K562 (cell line): ENCODE measurements at regions not wholly inside any gene's neighbourhood (a gene's known extent, or its start where the extent isn't known, plus 50 kb on each side); places are given as distances from the start of the nearest gene placed in this dataset.

Source experiments
- ATAC-seq: fragments of 200-7000 bp; cut with Tn5 transposase; 3 replicates; pipeline ENCODE4 v1.9.1; 2020; ENCODE audit warnings: moderate library complexity
- BruUV-seq: library from RNA; stranded (reverse); fragments of 400-500 nt; replicated peaks from 2 replicates; lab custom pipeline; 2021; lab: Mats Ljungman, UMichigan
- CTCF ChIA-PET: fragments of 300-600 bp; formaldehyde crosslinking; extraction: SDS; loops from one replicate; lab custom pipeline; 2021; ENCODE audit warnings: low intra/inter-chr PET ratio; lab: Yijun Ruan, JAX
- POLR2A ChIA-PET: fragments of 300-600, 350-650 bp; sonication (Branson Sonifier 250); formaldehyde crosslinking; extraction: SDS; loops from one replicate; lab custom pipeline; 2021; ENCODE audit warnings: antibody characterized with exemption, inconsistent platforms; lab: Yijun Ruan, JAX
- DNase-seq, 4 experiments: peaks; one replicate each; pipeline versions ENCODE4 v3.0.0 to v3.0.0-alpha.2; 2011 to 2018; ENCODE audit warnings: low spot score in 3 of 4, mixed read lengths in 3 of 4; ENCODE audit errors: extremely low read depth in 1 of 4
- FAIRE-seq: peaks from 2 replicates; lab custom pipeline; 2011; peaks lifted over from hg19 to GRCh38; lab: Jason Lieb, UNC
- H2AFZ ChIP-seq: 2 replicates; pipeline ENCODE4 v1.6.0; 2011; ENCODE audit warnings: low read depth, low read length, control low read depth, inconsistent platforms
- H3K27ac ChIP-seq: fragments of 200-600 bp; 3 replicates; pipeline ENCODE4 v1.8.0; 2011; ENCODE audit warnings: low read depth, mild to moderate bottlenecking, control low read depth, inconsistent platforms, low read length, moderate library complexity, mixed read lengths; ENCODE audit errors: extremely low read depth
- H3K27me3 ChIP-seq, 2 experiments: fragments of 300-600 bp in 1 of 2; 2 replicates in 1 of 2; 3 replicates in 1 of 2; pipeline versions ENCODE4 v1.6.0 to v1.8.0; 2011; ENCODE audit warnings: inconsistent platforms in 2 of 2, low read length in 2 of 2, mild to moderate bottlenecking in 1 of 2, mixed read lengths in 1 of 2, moderate library complexity in 1 of 2; ENCODE audit not compliant: control insufficient read depth in 2 of 2, insufficient read depth in 2 of 2
- H3K36me3 ChIP-seq: fragments of 300-600 bp; 3 replicates; pipeline ENCODE4 v1.8.0; 2011; ENCODE audit warnings: mild to moderate bottlenecking, low read length, inconsistent platforms; ENCODE audit not compliant: control insufficient read depth, insufficient read depth
- H3K4me1 ChIP-seq, 2 experiments: fragments of 200-600 bp in 1 of 2; replicated peaks in 1 of 2; 2 replicates in 1 of 2; 3 replicates in 1 of 2; pipeline versions ENCODE4 v1.5.1 to v1.8.0; 2011; ENCODE audit warnings: inconsistent platforms in 2 of 2, low read length in 2 of 2, mild to moderate bottlenecking in 1 of 2, mixed read lengths in 1 of 2, moderate library complexity in 1 of 2; ENCODE audit not compliant: control insufficient read depth in 2 of 2, insufficient read depth in 2 of 2
- H3K4me2 ChIP-seq: 2 replicates; pipeline ENCODE4 v1.6.1; 2011; ENCODE audit warnings: low read length, control low read depth, inconsistent platforms, mixed read lengths; ENCODE audit not compliant: insufficient read depth
- H3K4me3 ChIP-seq: fragments of 200-600 bp; sonication (generic), shearing (Covaris generic); 2 replicates; pipeline ENCODE4 v1.5.1; 2016; ENCODE audit warnings: control low read depth, inconsistent platforms
- H3K79me2 ChIP-seq: fragments of 200-600 bp; 3 replicates; pipeline ENCODE4 v1.8.0; 2011; ENCODE audit warnings: low read length, inconsistent platforms; ENCODE audit not compliant: control insufficient read depth, insufficient read depth
- H3K9ac ChIP-seq, 2 experiments: 2 replicates each; pipeline versions ENCODE4 v1.6.0 to v1.6.1; 2011; ENCODE audit warnings: low read depth in 2 of 2, low read length in 2 of 2, control low read depth in 1 of 2, inconsistent platforms in 1 of 2, mild to moderate bottlenecking in 1 of 2, mixed read lengths in 1 of 2; ENCODE audit not compliant: insufficient read depth in 1 of 2
- H3K9me1 ChIP-seq: one replicate; pipeline ENCODE4 v1.6.0; 2011; ENCODE audit warnings: inconsistent platforms, mild to moderate bottlenecking, low read length, moderate library complexity; ENCODE audit not compliant: control insufficient read depth, insufficient read depth
- H3K9me3 ChIP-seq: replicated peaks from 2 replicates; pipeline ENCODE4 v1.5.1; 2011; ENCODE audit warnings: low read depth, low read length, inconsistent platforms; ENCODE audit not compliant: control insufficient read depth, insufficient read depth
- H4K20me1 ChIP-seq: replicated peaks from 2 replicates; pipeline ENCODE4 v1.6.1; 2011; ENCODE audit warnings: low read length, inconsistent platforms, mixed read lengths; ENCODE audit not compliant: control insufficient read depth, insufficient read depth
- ATF7 ChIP-seq: fragments of 450-650 bp; IDR thresholded peaks from 2 replicates; pipeline ENCODE4 v1.7.1; 2014; ENCODE audit warnings: mild to moderate bottlenecking, moderate library complexity
- DIDO1 ChIP-seq: fragments of 450-650 bp; IDR thresholded peaks from 2 replicates; pipeline ENCODE4 v1.6.1; 2016; ENCODE audit warnings: low read depth, missing biosample characterization, missing genetic modification characterization
- GATAD2B ChIP-seq: fragments of 450-650 bp; IDR thresholded peaks from 2 replicates; pipeline ENCODE4 v1.6.1; 2017; ENCODE audit warnings: mild to moderate bottlenecking, borderline replicate concordance
- HMG20B ChIP-seq: fragments of 250-450 bp; sonication (Bioruptor Pico); IDR thresholded peaks from 2 replicates; pipeline ENCODE4 v1.5.0; 2021; ENCODE audit warnings: mild to moderate bottlenecking
- MCM5 ChIP-seq: fragments of 450-650 bp; IDR thresholded peaks from 2 replicates; pipeline ENCODE4 v1.6.1; 2016; ENCODE audit warnings: low read depth
- NBN ChIP-seq: fragments of 450-650 bp; IDR thresholded peaks from 2 replicates; pipeline ENCODE4 v1.6.1; 2016; ENCODE audit warnings: low read depth, mild to moderate bottlenecking
- NCOA4 ChIP-seq: fragments of 450-650 bp; IDR thresholded peaks from 2 replicates; pipeline ENCODE4 v1.6.1; 2018; ENCODE audit warnings: mild to moderate bottlenecking; ENCODE audit not compliant: partially characterized antibody
- NFATC3 ChIP-seq: fragments of 450-650 bp; IDR thresholded peaks from 2 replicates; pipeline ENCODE4 v1.6.1; 2017; ENCODE audit warnings: mild to moderate bottlenecking
- SOX6 ChIP-seq: fragments of 450-650 bp; IDR thresholded peaks from 2 replicates; pipeline ENCODE4 v1.6.1; 2014; ENCODE audit warnings: mild to moderate bottlenecking
- ZNF239 ChIP-seq: fragments of 250-450 bp; sonication (Bioruptor Pico); IDR thresholded peaks from 2 replicates; pipeline ENCODE4 v1.4.0; 2020; ENCODE audit warnings: mild to moderate bottlenecking
- ZNF282 ChIP-seq: sonication (generic); formaldehyde crosslinking; IDR thresholded peaks from 2 replicates; pipeline ENCODE4 v1.8.1; 2023; ENCODE audit warnings: missing genetic modification reagents
- WGBS: fragments of 100-300 bp; shearing (Covaris generic); methylation state at CpG from one replicate; pipeline ENCODE4 v1.1.6; 2016; ENCODE audit warnings: low coverage, mixed read lengths; ENCODE audit not compliant: insufficient coverage; ENCODE audit errors: missing lambda C conversion rate; 5-methylcytosine and 5-hydroxymethylcytosine counted together
- in situ Hi-C: fragments of 300-500 bp; cut with MboI; formaldehyde crosslinking; loops from 4 replicates; pipeline ENCODE4 v1.15.0; 2018; ENCODE audit warnings: inconsistent platforms, mixed read lengths
- intact Hi-C: fragments of 100-400 bp; cut with micrococcal nuclease; formaldehyde crosslinking; loops from 2 replicates; pipeline ENCODE4 v1.14.2; 2022
- TF ChIP-seq, protein P1 (sequence below): fragments of 450-650 bp; IDR thresholded peaks from 2 replicates; pipeline ENCODE4 v1.6.1; 2016; ENCODE audit warnings: low read depth
- TF ChIP-seq, protein P2 (sequence below): sonication (generic); formaldehyde crosslinking; IDR thresholded peaks from 2 replicates; pipeline ENCODE4 v1.8.1; 2022; ENCODE audit warnings: missing genetic modification reagents
- TF ChIP-seq, protein P3 (sequence below): fragments of 250-450 bp; sonication (Bioruptor Pico); IDR thresholded peaks from 2 replicates; pipeline ENCODE4 v1.8.0; 2022; ENCODE audit warnings: inconsistent platforms

DNA sequence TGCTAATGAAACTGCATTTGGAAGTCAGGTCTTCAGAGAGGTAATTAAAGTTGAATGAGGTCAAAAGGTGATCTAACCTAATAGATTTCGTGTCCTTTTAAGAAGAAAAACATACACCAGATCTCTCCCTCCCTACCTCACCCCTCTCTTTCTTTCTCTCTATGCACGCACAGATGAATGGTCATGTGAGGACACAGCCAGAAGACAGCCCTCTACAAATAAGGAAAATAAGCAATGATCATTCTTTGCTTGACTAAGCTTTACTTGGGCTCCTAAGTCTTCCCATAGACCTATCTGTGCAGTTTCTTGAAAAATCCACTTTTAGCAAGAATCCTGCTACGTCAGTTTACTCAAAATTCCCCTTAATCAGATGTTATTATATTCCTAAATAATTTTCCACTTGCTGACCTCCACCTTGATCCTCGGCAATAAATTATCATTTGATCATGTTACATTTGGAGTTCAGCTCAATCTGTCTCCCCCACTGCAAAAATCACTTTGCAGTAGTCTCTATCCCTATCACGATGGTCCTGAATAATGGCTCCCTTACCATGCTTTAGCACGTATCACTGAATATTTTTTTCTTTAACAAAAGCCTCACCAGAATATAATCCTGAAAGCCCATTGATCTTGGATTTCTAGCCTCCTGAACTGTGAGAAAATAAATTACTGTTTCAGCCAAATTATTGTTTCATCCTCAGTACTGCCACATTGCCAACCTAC lies 527.3 kb downstream of the GABRG1 start:
- no peaks in the 10 kb centered on the region for H3K9me1 ChIP-seq
- ATAC-seq (no peak), DNase-seq (no peak), FAIRE-seq (no peak)
- no peak overlapping the region for H3K4me3 ChIP-seq
- POLR2A ChIA-PET = no interaction called here
- in situ Hi-C loops = no loop called here
- H4K20me1 ChIP-seq = no peaks in the 10 kb centered on the region
- no peak overlapping the region for H3K4me2 ChIP-seq
- H3K27ac ChIP-seq = no peak overlapping the region
- no peaks in the 10 kb centered on the region for H3K9me3 ChIP-seq
- no peaks in the 10 kb centered on the region for H3K36me3 ChIP-seq
- H3K9ac ChIP-seq = no peak overlapping the region
- intact Hi-C loops = no loop called here
- H3K79me2 ChIP-seq = no peaks in the 10 kb centered on the region
- no peak overlapping the region for H2AFZ ChIP-seq
- H3K4me1 ChIP-seq = no peaks in the 10 kb centered on the region
- no TSS peak for BruUV-seq
- CTCF ChIA-PET = no interaction called here
- H3K27me3 ChIP-seq = no peaks in the 10 kb centered on the region
- 6% methylated on average over 5 of the region's 6 CpGs for WGBS
- TF ChIP-seq, protein P1, sequence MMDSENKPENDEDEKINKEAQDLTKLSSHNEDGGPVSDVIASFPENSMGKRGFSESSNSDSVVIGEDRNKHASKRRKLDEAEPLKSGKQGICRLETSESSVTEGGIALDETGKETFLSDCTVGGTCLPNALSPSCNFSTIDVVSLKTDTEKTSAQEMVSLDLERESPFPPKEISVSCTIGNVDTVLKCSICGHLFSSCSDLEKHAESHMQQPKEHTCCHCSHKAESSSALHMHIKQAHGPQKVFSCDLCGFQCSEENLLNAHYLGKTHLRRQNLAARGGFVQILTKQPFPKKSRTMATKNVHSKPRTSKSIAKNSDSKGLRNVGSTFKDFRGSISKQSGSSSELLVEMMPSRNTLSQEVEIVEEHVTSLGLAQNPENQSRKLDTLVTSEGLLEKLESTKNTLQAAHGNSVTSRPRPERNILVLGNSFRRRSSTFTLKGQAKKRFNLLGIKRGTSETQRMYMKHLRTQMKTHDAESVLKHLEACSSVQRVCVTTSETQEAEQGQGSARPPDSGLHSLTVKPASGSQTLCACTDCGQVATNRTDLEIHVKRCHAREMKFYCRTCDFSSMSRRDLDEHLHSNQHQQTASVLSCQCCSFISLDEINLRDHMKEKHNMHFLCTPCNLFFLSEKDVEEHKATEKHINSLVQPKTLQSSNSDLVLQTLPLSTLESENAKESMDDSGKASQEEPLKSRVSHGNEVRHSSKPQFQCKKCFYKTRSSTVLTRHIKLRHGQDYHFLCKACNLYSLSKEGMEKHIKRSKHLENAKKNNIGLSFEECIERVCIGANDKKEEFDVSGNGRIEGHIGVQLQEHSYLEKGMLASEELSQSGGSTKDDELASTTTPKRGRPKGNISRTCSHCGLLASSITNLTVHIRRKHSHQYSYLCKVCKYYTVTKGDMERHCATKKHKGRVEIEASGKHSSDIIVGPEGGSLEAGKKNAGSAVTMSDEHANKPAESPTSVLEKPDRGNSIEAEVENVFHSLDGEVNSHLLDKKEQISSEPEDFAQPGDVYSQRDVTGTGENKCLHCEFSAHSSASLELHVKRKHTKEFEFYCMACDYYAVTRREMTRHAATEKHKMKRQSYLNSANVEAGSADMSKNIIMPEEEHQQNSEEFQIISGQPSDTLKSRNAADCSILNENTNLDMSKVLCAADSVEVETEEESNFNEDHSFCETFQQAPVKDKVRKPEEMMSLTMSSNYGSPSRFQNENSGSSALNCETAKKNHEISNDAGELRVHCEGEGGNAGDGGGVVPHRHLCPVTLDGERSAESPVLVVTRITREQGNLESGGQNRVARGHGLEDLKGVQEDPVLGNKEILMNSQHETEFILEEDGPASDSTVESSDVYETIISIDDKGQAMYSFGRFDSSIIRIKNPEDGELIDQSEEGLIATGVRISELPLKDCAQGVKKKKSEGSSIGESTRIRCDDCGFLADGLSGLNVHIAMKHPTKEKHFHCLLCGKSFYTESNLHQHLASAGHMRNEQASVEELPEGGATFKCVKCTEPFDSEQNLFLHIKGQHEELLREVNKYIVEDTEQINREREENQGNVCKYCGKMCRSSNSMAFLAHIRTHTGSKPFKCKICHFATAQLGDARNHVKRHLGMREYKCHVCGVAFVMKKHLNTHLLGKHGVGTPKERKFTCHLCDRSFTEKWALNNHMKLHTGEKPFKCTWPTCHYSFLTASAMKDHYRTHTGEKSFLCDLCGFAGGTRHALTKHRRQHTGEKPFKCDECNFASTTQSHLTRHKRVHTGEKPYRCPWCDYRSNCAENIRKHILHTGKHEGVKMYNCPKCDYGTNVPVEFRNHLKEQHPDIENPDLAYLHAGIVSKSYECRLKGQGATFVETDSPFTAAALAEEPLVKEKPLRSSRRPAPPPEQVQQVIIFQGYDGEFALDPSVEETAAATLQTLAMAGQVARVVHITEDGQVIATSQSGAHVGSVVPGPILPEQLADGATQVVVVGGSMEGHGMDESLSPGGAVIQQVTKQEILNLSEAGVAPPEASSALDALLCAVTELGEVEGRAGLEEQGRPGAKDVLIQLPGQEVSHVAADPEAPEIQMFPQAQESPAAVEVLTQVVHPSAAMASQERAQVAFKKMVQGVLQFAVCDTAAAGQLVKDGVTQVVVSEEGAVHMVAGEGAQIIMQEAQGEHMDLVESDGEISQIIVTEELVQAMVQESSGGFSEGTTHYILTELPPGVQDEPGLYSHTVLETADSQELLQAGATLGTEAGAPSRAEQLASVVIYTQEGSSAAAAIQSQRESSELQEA = no peak
- TF ChIP-seq NCOA4 (no peak), GATAD2B (no peak), ZNF282 (CRISPR knock-in tag) (no peak), ZNF239 (CRISPR knock-in tag) (no peak), MCM5 (no peak), SOX6 (no peak), DIDO1 (no peak), HMG20B (CRISPR knock-in tag) (no peak), NBN (no peak), NFATC3 (no peak), ATF7 (no peak)
- TF ChIP-seq, protein P2, sequence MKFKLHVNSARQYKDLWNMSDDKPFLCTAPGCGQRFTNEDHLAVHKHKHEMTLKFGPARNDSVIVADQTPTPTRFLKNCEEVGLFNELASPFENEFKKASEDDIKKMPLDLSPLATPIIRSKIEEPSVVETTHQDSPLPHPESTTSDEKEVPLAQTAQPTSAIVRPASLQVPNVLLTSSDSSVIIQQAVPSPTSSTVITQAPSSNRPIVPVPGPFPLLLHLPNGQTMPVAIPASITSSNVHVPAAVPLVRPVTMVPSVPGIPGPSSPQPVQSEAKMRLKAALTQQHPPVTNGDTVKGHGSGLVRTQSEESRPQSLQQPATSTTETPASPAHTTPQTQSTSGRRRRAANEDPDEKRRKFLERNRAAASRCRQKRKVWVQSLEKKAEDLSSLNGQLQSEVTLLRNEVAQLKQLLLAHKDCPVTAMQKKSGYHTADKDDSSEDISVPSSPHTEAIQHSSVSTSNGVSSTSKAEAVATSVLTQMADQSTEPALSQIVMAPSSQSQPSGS (CRISPR knock-in tag) = no peak
- TF ChIP-seq, protein P3, sequence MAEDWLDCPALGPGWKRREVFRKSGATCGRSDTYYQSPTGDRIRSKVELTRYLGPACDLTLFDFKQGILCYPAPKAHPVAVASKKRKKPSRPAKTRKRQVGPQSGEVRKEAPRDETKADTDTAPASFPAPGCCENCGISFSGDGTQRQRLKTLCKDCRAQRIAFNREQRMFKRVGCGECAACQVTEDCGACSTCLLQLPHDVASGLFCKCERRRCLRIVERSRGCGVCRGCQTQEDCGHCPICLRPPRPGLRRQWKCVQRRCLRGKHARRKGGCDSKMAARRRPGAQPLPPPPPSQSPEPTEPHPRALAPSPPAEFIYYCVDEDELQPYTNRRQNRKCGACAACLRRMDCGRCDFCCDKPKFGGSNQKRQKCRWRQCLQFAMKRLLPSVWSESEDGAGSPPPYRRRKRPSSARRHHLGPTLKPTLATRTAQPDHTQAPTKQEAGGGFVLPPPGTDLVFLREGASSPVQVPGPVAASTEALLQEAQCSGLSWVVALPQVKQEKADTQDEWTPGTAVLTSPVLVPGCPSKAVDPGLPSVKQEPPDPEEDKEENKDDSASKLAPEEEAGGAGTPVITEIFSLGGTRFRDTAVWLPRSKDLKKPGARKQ = no peak
